Stimulated activated naive CD8-positive, alpha-beta T cell treated with anti-CD3 and anti-CD28 coated beads, Interleukin-15, Interleukin-2, amounts not matched to agents 100 ng/mL and 50 ng/mL, for 24 hours (primary cell): ENCODE measurements at regions not wholly inside any gene's neighbourhood (a gene's known extent, or its start where the extent isn't known, plus 50 kb on each side); places are given as distances from the start of the nearest gene placed in this dataset.

Source experiments
- H3K27ac Mint-ChIP-seq: one replicate; pipeline ENCODE4 v1.8.0; 2021; ENCODE audit warnings: mild to moderate bottlenecking, mixed read lengths
- H3K27me3 Mint-ChIP-seq: one replicate; pipeline ENCODE4 v1.8.0; 2021; ENCODE audit warnings: mixed read lengths
- H3K36me3 Mint-ChIP-seq: one replicate; pipeline ENCODE4 v1.8.0; 2021; ENCODE audit warnings: low read depth, mixed read lengths
- H3K4me1 Mint-ChIP-seq: one replicate; pipeline ENCODE4 v1.8.0; 2021; ENCODE audit warnings: low read depth, mixed read lengths
- H3K4me3 Mint-ChIP-seq: one replicate; pipeline ENCODE4 v1.8.0; 2021; ENCODE audit warnings: mild to moderate bottlenecking, mixed read lengths
- H3K9me3 Mint-ChIP-seq: one replicate; pipeline ENCODE4 v1.8.0; 2021; ENCODE audit warnings: mixed read lengths

DNA sequence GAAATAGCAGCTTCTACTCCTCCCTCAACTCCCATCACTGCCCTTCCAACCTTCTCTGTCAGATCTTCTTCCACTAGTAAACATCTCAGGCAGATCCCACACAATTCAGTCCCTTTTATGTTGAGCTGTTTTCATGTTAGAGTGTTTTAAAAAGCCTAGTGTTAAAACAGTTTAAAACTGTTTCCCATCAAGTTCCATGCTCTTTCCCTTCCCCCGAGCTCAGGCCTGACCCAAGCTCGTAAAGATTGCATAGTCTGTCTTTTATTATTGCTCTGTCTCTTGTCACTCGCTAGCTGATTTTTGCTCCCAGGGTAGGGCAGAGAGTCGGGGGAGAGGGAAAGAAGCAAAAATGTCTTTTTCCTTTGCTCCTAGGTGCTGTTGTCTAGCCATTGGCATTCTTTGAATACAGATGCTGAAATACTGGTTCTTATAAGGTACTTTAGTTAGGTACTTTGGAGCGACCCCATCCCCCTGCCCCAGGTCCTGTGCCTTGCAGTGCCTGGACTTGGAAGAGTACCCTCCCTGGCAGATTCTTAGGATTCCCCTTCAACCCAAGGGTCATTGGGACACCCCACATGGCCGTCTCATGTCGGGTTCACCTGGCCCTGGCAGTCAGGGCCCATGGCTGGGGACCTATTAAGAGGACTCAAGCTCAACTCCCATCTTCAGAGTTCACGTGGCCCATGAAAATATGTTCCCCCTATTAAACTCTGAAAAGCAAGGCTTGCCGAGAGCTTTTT is 101.2 kb upstream of the ARMC2 start:
- Mint-ChIP-seq H3K36me3 (no peaks in the 10 kb centered on the region), H3K9me3 (no peaks in the 10 kb centered on the region), H3K27ac (no peak overlapping the region), H3K4me3 (no peak overlapping the region), H3K27me3 (peaks cover 16% of the 10 kb centered on the region), H3K4me1 (no peaks in the 10 kb centered on the region)

DNA sequence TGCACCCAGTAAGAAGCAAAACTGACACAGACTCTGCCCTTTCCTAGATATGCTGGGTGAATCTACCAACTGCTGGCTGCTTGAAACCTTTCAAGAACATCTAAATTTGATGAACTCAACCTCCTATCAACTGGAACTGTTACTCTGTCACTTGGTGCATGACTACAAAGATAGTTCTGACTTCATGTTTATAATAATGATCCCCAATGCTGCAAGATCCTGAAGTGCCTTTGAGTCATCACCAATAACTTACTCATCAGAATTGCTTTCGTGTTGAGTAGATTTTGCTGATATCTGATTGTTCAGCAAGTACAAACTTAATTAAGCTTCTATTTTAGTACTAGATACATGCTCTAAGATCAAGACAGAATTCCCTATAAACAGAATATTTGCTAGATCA is 100.2 kb upstream of the ARMC2 start:
- H3K27me3 Mint-ChIP-seq: peaks cover 16% of the 10 kb centered on the region
- H3K4me3 Mint-ChIP-seq: no peak overlapping the region
- H3K27ac Mint-ChIP-seq: no peak overlapping the region
- no peaks in the 10 kb centered on the region for H3K36me3 Mint-ChIP-seq
- no peaks in the 10 kb centered on the region for H3K4me1 Mint-ChIP-seq
- no peaks in the 10 kb centered on the region for H3K9me3 Mint-ChIP-seq

DNA sequence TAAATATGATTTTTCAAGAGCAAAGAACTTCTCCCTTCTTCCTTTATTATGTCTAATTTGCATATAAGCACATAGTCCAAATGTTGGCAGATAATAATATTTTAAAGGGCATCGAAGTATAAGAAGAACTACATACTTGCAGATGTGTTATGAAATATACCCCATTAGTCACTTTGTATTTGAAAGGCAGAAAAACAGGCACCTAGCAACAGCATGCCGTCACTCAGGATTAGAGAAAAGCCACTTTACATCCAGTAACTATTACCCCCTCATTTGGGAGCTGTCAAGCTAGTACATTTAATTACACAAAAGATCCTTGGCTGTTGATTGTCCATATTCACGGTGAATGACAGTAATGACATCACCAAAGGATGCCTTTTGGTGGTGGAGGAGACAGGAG is 99.3 kb upstream of the ARMC2 start:
- H3K9me3 Mint-ChIP-seq: no peaks in the 10 kb centered on the region
- H3K27ac Mint-ChIP-seq: no peak overlapping the region
- peaks cover 11% of the 10 kb centered on the region for H3K27me3 Mint-ChIP-seq
- no peak overlapping the region for H3K4me3 Mint-ChIP-seq
- no peaks in the 10 kb centered on the region for H3K4me1 Mint-ChIP-seq
- no peaks in the 10 kb centered on the region for H3K36me3 Mint-ChIP-seq

DNA sequence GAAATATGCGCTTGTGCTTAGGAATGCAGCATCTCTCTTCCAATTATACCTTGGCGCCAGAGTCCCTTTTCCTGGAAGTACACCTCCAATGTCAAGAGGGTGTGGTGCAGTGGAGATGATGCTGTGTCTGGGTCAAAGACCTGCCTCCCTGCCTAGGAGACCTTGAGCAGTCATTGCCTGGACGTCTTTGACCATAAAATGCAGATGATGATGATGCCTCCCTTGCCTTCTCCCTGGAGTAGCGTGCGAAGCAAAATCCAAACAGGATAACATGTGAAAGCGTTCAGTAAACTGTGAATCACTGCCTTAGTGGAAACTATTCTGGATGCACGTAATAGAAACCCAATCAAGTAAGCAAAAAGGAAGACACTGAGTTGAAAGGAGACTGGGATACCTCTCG is 97.4 kb upstream of the ARMC2 start:
- Mint-ChIP-seq H3K4me1 (no peaks in the 10 kb centered on the region), H3K27ac (no peak overlapping the region), H3K9me3 (no peaks in the 10 kb centered on the region), H3K36me3 (no peaks in the 10 kb centered on the region), H3K27me3 (no peaks in the 10 kb centered on the region), H3K4me3 (no peak overlapping the region)

DNA sequence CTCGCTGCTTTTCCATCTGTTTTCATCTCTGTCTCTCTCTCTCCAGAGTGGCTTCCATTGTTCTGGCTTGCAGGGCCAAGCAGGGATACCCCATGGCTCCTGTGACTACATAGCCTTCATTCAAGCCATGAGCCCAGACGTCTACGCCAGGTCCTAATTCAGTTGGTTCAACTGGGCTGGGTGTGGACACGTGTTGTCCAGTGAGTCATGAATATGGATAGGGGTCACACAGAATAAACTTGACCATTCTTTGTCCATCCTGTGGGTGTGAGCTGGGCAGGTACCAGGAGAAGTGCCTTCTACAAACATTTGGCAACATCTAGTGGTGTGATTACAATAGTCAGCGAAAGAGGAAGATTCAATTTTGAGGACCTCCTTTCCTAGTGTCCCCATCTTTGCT is 96.9 kb upstream of the ARMC2 start:
- Mint-ChIP-seq H3K27ac (no peak overlapping the region), H3K4me1 (no peaks in the 10 kb centered on the region)

DNA sequence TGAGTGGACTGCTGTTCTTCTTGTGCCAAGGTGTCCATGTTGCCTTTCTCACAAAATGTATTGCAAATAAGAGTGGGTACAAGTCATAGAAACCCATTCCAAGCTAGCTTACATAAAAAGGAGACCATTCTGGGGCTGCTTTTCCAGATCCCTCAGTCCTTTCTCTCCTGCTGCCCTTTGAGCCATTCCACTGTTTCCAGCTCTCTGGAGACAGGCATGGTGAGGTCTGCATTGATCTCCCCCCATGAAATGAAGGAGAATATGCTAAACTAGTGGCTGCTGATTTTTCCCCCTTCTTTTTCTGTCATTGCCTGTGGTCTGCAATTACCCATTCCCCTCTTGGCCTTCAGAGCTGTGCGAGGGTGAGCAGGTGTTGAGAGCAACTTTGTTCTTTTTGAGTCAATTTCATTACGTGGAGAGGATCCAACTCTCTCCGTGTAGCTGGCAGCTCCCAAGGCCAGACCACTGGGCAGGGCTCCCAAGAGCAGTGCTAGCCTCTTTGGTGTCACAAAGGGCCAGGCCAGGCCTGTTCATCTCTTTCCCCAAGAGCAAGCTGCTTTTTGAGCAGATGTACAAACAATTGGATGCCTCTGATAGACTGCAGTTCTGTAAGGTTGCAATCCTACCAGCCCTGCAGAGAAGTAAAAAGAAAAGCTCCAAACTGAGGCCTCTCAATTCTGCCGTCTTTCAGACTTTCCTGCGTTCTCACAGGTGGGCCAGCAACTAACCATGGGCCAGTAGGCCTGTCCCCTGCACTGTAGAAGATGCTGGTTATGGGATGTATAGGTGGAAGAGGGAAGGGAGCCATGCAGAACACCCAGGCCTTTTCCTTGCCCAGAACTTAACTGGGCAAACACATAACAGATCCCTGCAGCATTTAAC is 96.1 kb upstream of the ARMC2 start:
- H3K27ac Mint-ChIP-seq: no peak overlapping the region

More for the DNA sequence above, 96.9 kb upstream of the ARMC2 start:
- Mint-ChIP-seq H3K36me3 (no peaks in the 10 kb centered on the region), H3K4me3 (no peak overlapping the region), H3K9me3 (no peaks in the 10 kb centered on the region), H3K27me3 (no peaks in the 10 kb centered on the region)

DNA sequence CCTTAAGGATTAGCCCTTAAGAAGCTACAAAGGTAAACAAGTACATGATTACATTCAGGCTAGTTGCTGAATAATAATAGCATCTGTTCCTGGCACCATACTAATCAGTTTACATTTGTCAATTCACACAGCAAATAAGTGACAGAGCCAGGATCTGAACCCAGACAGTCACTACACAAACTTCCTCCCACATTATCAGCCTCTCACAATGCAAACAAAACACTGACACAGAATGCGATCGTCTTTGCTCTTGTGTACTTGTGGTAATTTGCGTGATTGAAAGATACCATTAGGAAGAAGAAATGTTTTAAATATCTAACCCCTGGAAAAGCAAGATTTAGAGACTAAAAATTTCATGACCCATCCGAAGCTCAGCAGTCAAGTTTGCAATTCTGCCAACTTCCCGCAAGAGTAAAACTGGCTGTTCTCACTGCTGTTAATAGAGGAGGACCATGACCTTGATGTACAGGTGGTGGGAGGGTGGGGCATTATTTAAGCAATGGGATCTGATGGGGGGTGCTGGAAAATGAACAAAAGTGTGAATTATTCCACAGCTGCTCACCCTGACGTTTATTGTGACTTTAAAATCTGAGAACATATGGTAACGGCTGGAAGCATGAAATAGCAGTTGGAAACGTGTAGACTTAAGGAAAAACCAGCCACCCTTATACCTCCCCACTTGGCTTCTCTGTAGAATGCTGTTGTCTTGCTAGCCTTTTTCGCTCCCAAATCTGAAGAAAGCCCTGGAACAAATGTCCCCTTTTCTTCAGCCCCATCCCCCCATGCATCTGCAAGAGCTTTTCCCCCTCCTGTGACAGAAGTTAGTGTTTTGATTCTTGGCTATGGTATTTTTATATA is 95.3 kb upstream of the ARMC2 start:
- Mint-ChIP-seq H3K27ac (no peak overlapping the region), H3K9me3 (no peaks in the 10 kb centered on the region), H3K36me3 (no peaks in the 10 kb centered on the region), H3K4me1 (no peaks in the 10 kb centered on the region), H3K27me3 (no peaks in the 10 kb centered on the region), H3K4me3 (no peak overlapping the region)

More for the DNA sequence above, 96.1 kb upstream of the ARMC2 start:
- Mint-ChIP-seq H3K27me3 (no peaks in the 10 kb centered on the region), H3K36me3 (no peaks in the 10 kb centered on the region), H3K4me1 (no peaks in the 10 kb centered on the region), H3K4me3 (no peak overlapping the region), H3K9me3 (no peaks in the 10 kb centered on the region)

DNA sequence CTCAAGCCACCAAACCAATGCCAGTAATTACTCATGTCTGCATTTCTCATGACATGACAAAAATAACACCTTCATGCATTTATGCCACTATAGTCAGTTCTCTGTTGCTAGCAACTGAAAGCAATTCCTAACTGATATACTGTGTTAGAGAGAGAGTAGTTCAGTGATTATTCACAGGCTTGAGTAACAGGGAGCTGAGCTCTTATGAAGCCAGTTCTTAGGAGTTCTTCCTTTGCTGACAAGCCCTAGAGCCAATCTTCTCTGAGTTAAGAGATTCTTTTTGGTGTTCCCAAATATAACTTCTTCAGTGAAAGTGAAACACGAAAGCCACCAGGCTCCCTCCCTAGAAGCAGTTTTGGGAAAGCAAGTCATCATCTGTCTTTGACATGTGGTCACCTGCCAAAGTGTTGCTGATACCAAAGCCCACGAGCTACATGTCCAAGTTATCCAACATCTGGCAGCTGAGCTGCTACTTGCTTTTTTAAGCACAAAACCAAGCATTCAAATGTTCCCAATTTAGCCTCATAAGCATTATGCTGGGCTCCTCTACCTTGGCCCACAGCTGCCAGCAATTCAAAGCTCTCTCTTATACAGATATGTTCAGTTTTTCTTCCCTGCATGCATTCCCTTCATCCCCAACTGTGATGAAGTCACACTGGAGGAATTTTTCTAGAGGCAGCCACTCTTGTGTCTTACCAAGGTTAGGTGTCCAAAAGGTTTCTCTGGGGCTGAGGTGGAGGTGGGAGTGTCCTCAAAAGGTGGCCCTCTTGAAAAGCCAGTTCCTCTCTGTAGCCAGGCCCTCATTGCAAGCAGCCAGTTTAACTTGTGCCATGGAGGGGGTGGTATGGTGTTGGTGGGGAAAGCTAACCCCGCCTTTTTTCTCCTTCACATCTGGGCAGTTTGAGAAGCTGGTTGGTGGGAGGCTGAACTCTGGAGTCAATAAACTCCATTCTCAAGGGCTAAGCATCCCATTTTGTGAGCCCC is 92.7 kb upstream of the ARMC2 start:
- Mint-ChIP-seq H3K27ac (no peak overlapping the region), H3K27me3 (no peaks in the 10 kb centered on the region), H3K9me3 (no peaks in the 10 kb centered on the region), H3K4me3 (no peak overlapping the region), H3K36me3 (no peaks in the 10 kb centered on the region), H3K4me1 (no peaks in the 10 kb centered on the region)

DNA sequence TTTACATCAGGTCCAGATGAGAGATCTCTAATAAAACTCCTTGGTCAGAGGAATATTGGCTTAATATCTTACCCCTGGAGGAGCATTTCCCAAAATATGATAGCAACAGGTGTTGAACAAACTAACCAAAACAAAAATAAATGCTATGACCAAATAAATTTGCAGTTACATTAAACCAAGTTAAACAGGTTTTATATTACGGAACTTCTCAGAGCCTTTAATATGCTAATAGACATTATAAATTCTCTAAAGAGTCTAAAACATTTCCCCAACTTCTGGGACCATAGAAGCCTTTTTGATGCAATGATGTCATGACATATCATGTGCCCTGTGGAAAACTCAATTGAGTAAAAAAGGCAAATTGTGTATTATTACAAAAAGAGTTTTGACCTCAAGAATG is 90.9 kb upstream of the ARMC2 start:
- Mint-ChIP-seq H3K27me3 (no peaks in the 10 kb centered on the region), H3K9me3 (no peaks in the 10 kb centered on the region), H3K4me3 (no peak overlapping the region), H3K4me1 (no peaks in the 10 kb centered on the region), H3K36me3 (no peaks in the 10 kb centered on the region), H3K27ac (no peak overlapping the region)

DNA sequence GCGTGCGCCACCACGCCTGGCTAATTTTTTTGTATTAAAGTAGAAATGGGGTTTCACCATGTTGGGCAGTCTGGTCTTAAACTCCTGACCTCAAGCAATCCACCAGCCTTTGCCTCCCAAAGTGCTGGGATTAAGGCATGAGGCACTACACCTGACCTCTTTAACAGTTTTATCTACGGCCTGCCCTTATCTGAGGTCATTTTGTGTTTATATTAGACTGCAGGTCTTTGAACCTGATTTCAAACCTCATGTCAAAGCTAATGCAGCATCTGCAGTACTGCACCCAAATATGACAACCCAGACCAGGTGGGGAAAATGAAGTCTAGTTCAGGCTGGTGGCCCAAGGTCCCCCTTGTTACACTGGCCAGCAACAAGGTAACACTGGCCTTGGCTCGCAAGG is 89.3 kb upstream of the ARMC2 start:
- H3K4me3 Mint-ChIP-seq: no peak overlapping the region
- H3K4me1 Mint-ChIP-seq: no peaks in the 10 kb centered on the region
- H3K9me3 Mint-ChIP-seq: no peaks in the 10 kb centered on the region
- no peaks in the 10 kb centered on the region for H3K27me3 Mint-ChIP-seq
- H3K36me3 Mint-ChIP-seq: no peaks in the 10 kb centered on the region
- H3K27ac Mint-ChIP-seq: no peak overlapping the region

DNA sequence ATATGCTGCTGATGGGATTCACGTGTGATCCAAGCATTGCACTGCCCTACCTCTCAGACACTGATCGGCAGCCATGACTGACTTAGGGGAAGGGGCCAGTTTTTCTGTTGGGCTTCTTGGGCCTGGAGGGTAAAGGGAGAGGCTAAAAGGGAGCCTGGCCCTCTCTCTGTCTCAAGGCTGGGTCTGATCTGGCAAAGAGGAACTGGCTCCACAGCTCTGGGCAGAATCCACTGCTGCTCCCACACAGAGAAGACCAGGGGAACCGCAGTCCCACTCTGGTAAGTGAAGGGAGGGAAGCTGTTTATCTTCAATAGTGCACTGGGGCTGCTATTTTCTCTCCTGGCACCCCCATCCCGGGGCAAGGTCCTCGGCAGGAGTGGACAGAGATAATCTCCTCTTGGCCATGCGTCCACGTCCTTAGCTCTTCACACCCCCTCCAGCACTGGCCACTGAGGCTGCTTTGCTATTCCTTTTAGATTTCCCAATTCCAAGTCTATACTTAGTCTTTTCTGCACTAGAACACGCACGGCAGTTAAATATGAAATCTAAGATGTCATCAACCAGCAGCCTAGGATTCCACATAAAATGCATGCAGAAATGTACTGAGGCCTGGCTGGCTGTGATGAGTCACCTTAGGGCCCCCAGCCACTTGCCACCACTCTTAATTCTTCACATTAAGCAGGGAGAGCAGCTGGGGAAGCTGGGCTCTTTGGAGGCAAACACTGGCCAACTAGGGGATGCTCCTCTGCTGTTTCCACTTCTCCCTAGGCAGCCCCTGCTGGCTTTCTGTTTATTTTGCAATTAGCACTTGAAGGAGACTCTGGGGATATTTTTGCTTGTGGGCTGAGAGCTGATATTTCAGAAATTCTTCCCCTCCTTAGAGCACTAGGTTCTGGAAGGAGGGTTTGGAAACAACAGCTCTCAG is 87.8 kb upstream of the ARMC2 start:
- H3K4me3 Mint-ChIP-seq: no peak overlapping the region
- no peaks in the 10 kb centered on the region for H3K27me3 Mint-ChIP-seq
- H3K27ac Mint-ChIP-seq: no peak overlapping the region
- H3K36me3 Mint-ChIP-seq: no peaks in the 10 kb centered on the region
- no peaks in the 10 kb centered on the region for H3K9me3 Mint-ChIP-seq
- H3K4me1 Mint-ChIP-seq: no peaks in the 10 kb centered on the region

DNA sequence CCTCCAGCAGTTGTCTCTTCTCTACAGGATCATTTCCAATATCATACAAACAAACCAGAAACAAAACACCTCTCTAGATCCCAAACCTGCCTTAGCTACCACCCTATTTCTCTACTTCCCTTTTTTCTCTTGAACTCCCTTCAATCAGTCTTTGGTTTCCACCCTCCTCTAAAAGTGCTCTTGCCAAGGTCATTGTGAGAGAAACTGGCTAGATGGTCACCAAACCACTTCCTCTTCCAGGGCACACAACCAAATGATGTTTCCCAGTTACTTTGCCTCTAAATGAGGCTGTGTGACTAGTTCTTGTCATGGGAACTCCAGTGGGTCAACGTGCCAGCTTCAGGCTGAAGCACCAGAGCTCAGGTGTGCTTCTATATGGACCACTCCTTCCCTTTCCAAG is 85.8 kb upstream of the ARMC2 start:
- peaks cover 4% of the 10 kb centered on the region for H3K27me3 Mint-ChIP-seq
- H3K4me3 Mint-ChIP-seq: no peak overlapping the region
- H3K4me1 Mint-ChIP-seq: no peaks in the 10 kb centered on the region
- H3K27ac Mint-ChIP-seq: no peak overlapping the region
- no peaks in the 10 kb centered on the region for H3K36me3 Mint-ChIP-seq
- no peaks in the 10 kb centered on the region for H3K9me3 Mint-ChIP-seq

DNA sequence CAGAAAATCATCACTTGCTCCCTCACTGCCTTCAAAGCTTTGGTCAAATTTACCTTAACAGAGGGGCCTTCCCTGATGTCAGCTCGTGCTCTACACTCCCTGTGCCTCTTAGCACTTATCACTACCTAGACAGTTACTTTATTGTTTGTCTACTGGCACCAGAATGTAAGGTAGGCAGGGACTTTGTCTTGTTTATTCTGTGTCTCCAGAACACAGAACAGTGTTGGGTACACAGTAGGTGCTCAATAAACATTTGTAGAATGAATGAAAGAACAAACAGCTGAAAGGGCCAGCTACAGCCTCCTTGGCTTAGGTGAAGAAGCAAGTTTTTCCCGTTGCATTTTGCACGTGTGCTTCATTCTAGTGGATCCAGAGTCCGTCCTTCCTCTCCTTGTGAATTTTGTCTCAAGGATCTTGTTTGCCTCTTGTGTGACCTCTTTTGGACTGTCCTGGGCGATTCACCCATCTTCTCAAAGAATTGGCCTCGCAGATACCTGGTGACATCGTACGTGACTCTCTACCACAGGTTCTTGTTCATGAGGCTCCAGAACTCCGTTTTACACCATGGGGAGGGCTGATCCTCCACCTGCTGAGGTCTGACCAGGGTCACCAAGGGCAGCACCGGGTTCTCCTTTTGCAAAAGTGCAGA is 84.2 kb upstream of the ARMC2 start:
- Mint-ChIP-seq H3K4me3 (no peak overlapping the region), H3K4me1 (no peaks in the 10 kb centered on the region), H3K27ac (no peak overlapping the region), H3K36me3 (no peaks in the 10 kb centered on the region), H3K9me3 (no peaks in the 10 kb centered on the region), H3K27me3 (peaks cover 4% of the 10 kb centered on the region)
